ENCODE measurements at regions not wholly inside any gene's neighbourhood (a gene's known extent, or its start where the extent isn't known, plus 50 kb on each side); places are given as distances from the start of the nearest gene placed in this dataset.

DNA sequence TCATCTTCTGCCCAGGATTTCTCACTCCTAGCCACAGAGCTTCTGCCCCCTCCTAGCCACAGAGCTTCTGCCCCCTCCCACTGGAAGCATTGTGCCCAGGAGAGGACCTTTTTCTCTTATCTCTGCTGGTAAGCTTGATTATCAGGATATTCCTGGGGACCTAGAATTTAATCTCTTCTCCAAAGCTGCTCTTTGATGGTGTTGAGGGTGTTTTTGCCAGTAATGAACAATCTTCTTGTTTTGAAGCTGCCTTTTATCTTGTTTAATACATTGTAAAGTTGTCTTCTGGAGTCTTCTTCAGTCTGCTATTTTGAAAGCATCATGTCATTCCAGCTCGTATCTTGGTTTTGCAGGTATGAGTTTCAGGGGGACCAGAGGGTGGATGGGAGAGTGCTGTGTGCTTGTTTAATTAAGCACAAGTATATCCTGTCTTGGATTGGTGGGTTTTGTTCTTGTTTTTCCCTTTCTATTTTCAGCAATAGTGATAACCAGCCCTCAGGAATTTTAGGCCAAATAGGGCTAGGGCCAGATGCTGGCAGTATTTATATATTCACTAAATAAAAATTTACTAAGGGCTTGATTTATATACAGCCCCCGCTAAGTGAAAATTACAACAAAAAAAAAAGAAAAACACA is 214.0 kb upstream of the DMRT1 start (continued):
- TF ChIP-seq, protein P1, sequence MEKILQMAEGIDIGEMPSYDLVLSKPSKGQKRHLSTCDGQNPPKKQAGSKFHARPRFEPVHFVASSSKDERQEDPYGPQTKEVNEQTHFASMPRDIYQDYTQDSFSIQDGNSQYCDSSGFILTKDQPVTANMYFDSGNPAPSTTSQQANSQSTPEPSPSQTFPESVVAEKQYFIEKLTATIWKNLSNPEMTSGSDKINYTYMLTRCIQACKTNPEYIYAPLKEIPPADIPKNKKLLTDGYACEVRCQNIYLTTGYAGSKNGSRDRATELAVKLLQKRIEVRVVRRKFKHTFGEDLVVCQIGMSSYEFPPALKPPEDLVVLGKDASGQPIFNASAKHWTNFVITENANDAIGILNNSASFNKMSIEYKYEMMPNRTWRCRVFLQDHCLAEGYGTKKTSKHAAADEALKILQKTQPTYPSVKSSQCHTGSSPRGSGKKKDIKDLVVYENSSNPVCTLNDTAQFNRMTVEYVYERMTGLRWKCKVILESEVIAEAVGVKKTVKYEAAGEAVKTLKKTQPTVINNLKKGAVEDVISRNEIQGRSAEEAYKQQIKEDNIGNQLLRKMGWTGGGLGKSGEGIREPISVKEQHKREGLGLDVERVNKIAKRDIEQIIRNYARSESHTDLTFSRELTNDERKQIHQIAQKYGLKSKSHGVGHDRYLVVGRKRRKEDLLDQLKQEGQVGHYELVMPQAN (conservative IDR thresholded peaks at IDR 0.05) = no peak
- TF ChIP-seq, protein P2, sequence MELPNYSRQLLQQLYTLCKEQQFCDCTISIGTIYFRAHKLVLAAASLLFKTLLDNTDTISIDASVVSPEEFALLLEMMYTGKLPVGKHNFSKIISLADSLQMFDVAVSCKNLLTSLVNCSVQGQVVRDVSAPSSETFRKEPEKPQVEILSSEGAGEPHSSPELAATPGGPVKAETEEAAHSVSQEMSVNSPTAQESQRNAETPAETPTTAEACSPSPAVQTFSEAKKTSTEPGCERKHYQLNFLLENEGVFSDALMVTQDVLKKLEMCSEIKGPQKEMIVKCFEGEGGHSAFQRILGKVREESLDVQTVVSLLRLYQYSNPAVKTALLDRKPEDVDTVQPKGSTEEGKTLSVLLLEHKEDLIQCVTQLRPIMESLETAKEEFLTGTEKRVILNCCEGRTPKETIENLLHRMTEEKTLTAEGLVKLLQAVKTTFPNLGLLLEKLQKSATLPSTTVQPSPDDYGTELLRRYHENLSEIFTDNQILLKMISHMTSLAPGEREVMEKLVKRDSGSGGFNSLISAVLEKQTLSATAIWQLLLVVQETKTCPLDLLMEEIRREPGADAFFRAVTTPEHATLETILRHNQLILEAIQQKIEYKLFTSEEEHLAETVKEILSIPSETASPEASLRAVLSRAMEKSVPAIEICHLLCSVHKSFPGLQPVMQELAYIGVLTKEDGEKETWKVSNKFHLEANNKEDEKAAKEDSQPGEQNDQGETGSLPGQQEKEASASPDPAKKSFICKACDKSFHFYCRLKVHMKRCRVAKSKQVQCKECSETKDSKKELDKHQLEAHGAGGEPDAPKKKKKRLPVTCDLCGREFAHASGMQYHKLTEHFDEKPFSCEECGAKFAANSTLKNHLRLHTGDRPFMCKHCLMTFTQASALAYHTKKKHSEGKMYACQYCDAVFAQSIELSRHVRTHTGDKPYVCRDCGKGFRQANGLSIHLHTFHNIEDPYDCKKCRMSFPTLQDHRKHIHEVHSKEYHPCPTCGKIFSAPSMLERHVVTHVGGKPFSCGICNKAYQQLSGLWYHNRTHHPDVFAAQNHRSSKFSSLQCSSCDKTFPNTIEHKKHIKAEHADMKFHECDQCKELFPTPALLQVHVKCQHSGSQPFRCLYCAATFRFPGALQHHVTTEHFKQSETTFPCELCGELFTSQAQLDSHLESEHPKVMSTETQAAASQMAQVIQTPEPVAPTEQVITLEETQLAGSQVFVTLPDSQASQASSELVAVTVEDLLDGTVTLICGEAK (IDR thresholded peaks at IDR 0.05; ENCODE audit: borderline replicate concordance) = no peak
- TF ChIP-seq, protein P3, sequence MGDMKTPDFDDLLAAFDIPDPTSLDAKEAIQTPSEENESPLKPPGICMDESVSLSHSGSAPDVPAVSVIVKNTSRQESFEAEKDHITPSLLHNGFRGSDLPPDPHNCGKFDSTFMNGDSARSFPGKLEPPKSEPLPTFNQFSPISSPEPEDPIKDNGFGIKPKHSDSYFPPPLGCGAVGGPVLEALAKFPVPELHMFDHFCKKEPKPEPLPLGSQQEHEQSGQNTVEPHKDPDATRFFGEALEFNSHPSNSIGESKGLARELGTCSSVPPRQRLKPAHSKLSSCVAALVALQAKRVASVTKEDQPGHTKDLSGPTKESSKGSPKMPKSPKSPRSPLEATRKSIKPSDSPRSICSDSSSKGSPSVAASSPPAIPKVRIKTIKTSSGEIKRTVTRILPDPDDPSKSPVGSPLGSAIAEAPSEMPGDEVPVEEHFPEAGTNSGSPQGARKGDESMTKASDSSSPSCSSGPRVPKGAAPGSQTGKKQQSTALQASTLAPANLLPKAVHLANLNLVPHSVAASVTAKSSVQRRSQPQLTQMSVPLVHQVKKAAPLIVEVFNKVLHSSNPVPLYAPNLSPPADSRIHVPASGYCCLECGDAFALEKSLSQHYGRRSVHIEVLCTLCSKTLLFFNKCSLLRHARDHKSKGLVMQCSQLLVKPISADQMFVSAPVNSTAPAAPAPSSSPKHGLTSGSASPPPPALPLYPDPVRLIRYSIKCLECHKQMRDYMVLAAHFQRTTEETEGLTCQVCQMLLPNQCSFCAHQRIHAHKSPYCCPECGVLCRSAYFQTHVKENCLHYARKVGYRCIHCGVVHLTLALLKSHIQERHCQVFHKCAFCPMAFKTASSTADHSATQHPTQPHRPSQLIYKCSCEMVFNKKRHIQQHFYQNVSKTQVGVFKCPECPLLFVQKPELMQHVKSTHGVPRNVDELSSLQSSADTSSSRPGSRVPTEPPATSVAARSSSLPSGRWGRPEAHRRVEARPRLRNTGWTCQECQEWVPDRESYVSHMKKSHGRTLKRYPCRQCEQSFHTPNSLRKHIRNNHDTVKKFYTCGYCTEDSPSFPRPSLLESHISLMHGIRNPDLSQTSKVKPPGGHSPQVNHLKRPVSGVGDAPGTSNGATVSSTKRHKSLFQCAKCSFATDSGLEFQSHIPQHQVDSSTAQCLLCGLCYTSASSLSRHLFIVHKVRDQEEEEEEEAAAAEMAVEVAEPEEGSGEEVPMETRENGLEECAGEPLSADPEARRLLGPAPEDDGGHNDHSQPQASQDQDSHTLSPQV (IDR thresholded peaks at IDR 0.05) = no peak

Measured in GM12878 (cell line).